IMR-90 (cell line): ENCODE measurements at regions not wholly inside any gene's neighbourhood (a gene's known extent, or its start where the extent isn't known, plus 50 kb on each side); places are given as distances from the start of the nearest gene placed in this dataset.

Experiments used
- ATAC-seq: fragments of 200-7000 bp; cut with Tn5 transposase; 2 replicates; pipeline ENCODE4 v1.9.1; 2020; ENCODE audit warnings: low read depth, mild to moderate bottlenecking, moderate library complexity
- BruUV-seq: library from RNA; stranded (reverse); fragments of 400-500 nt; replicated peaks from 2 replicates; lab custom pipeline; 2021; lab: Mats Ljungman, UMichigan
- CTCF ChIA-PET: fragments of 300-600 bp; formaldehyde crosslinking; extraction: SDS; loops from one replicate; lab custom pipeline; 2021; ENCODE audit warnings: antibody characterized with exemption; lab: Yijun Ruan, JAX
- POLR2A ChIA-PET: fragments of 300-600 bp; sonication (Branson Sonifier 250); formaldehyde crosslinking; loops from one replicate; lab custom pipeline; 2022; ENCODE audit warnings: antibody characterized with exemption; ENCODE audit not compliant: unreplicated experiment; lab: Charles Lee
- DNase-seq: peaks from one replicate; pipeline ENCODE4 v3.0.0; 2013
- H2AFZ ChIP-seq: replicated peaks from 2 replicates; pipeline ENCODE3; 2013; ENCODE audit warnings: low read length, mild to moderate bottlenecking; ENCODE audit not compliant: poor library complexity
- H2AK5ac ChIP-seq: 2 replicates; pipeline ENCODE4 v1.6.1; 2013; ENCODE audit warnings: low read depth, low read length, inconsistent platforms
- H2AK9ac ChIP-seq: replicated peaks from 2 replicates; pipeline ENCODE3; 2013; ENCODE audit warnings: mild to moderate bottlenecking, low read depth, low read length, moderate library complexity; ENCODE audit not compliant: poor library complexity
- H2BK120ac ChIP-seq: 2 replicates; pipeline ENCODE4 v1.6.1; 2013; ENCODE audit warnings: low read depth, low read length, inconsistent platforms
- H2BK15ac ChIP-seq: 3 replicates; pipeline ENCODE4 v1.6.1; 2013; ENCODE audit warnings: low read depth, low read length, inconsistent platforms
- H2BK20ac ChIP-seq: 2 replicates; pipeline ENCODE4 v1.6.1; 2013; ENCODE audit warnings: low read depth, mild to moderate bottlenecking, inconsistent platforms, low read length, moderate library complexity
- H2BK5ac ChIP-seq: 2 replicates; pipeline ENCODE4 v1.6.1; 2013; ENCODE audit warnings: mild to moderate bottlenecking, low read depth, low read length, inconsistent platforms; ENCODE audit not compliant: poor library complexity, severe bottlenecking
- H3K14ac ChIP-seq: replicated peaks from 2 replicates; pipeline ENCODE4 v1.6.1; 2013; ENCODE audit warnings: low read depth, low read length, inconsistent platforms
- H3K18ac ChIP-seq: 2 replicates; pipeline ENCODE4 v1.6.1; 2013; ENCODE audit warnings: low read depth, low read length, control low read depth
- H3K23ac ChIP-seq: 2 replicates; pipeline ENCODE4 v1.6.1; 2013; ENCODE audit warnings: low read depth, low read length, inconsistent platforms
- H3K27ac ChIP-seq: 2 replicates; pipeline ENCODE4 v1.5.1; 2013; ENCODE audit warnings: mild to moderate bottlenecking, control low read depth, low read length; ENCODE audit not compliant: insufficient read depth
- H3K27me3 ChIP-seq: 2 replicates; pipeline ENCODE4 v1.6.1; 2013; ENCODE audit warnings: low read length; ENCODE audit not compliant: control insufficient read depth, insufficient read depth
- H3K36me3 ChIP-seq: 2 replicates; pipeline ENCODE4 v1.6.1; 2013; ENCODE audit warnings: low read length, mixed read lengths; ENCODE audit not compliant: control insufficient read depth, insufficient read depth
- H3K4ac ChIP-seq: 2 replicates; pipeline ENCODE4 v1.6.1; 2013; ENCODE audit warnings: low read depth, low read length, inconsistent platforms
- H3K4me1 ChIP-seq: 2 replicates; pipeline ENCODE4 v1.6.1; 2013; ENCODE audit warnings: low read length, mixed read lengths; ENCODE audit not compliant: control insufficient read depth, insufficient read depth
- H3K4me2 ChIP-seq: 2 replicates; pipeline ENCODE4 v1.6.1; 2013; ENCODE audit warnings: low read depth, mild to moderate bottlenecking, control low read depth, low read length, moderate library complexity
- H3K4me3 ChIP-seq: 2 replicates; pipeline ENCODE4 v1.5.1; 2013; ENCODE audit warnings: low read depth, mild to moderate bottlenecking, control low read depth, low read length, moderate library complexity; ENCODE audit not compliant: insufficient read depth
- H3K56ac ChIP-seq: 2 replicates; pipeline ENCODE4 v1.6.1; 2013; ENCODE audit warnings: low read length, inconsistent platforms; ENCODE audit not compliant: insufficient read depth; ENCODE audit errors: extremely low read depth
- H3K79me1 ChIP-seq, 2 experiments: 2 replicates each; pipeline ENCODE4 v1.6.1; 2013; ENCODE audit warnings: low read length in 2 of 2, inconsistent platforms in 1 of 2, low read depth in 1 of 2
- H3K9ac ChIP-seq: 2 replicates; pipeline ENCODE4 v1.6.1; 2013; ENCODE audit warnings: low read depth, low read length, control low read depth
- H3K9me1 ChIP-seq: 2 replicates; pipeline ENCODE4 v1.6.1; 2013; ENCODE audit warnings: low read length, inconsistent platforms; ENCODE audit not compliant: insufficient read depth
- H3K9me3 ChIP-seq: 2 replicates; pipeline ENCODE4 v1.6.1; 2013; ENCODE audit warnings: low read length; ENCODE audit not compliant: control insufficient read depth, insufficient read depth
- H4K20me1 ChIP-seq: 2 replicates; pipeline ENCODE4 v1.6.1; 2013; ENCODE audit warnings: low read length, inconsistent platforms; ENCODE audit not compliant: insufficient read depth
- H4K5ac ChIP-seq: 2 replicates; pipeline ENCODE4 v1.6.1; 2013; ENCODE audit warnings: mild to moderate bottlenecking, low read depth, low read length, control low read depth
- H4K8ac ChIP-seq, 2 experiments: 2 replicates each; pipeline ENCODE4 v1.6.1; 2013; ENCODE audit warnings: low read depth in 2 of 2, low read length in 2 of 2, control low read depth in 1 of 2, inconsistent platforms in 1 of 2
- H4K91ac ChIP-seq: 2 replicates; pipeline ENCODE4 v1.6.1; 2013; ENCODE audit warnings: low read depth, low read length, inconsistent platforms; ENCODE audit not compliant: insufficient read depth
- BHLHE40 ChIP-seq: fragments of 150-350 bp; IDR thresholded peaks from 2 replicates; pipeline ENCODE4 v1.6.1; 2016; ENCODE audit warnings: mild to moderate bottlenecking, low read depth, low read length
- CEBPB ChIP-seq: IDR thresholded peaks from 2 replicates; pipeline ENCODE4 v1.6.1; 2012; ENCODE audit warnings: low read depth, low read length, improper control_type of control experiment
- CHD1 ChIP-seq: IDR thresholded peaks from 2 replicates; pipeline ENCODE4 v1.6.1; 2012; ENCODE audit warnings: low read depth, low read length, improper control_type of control experiment
- FOS ChIP-seq: fragments of 150-350 bp; IDR thresholded peaks from 2 replicates; pipeline ENCODE4 v1.6.1; 2016; ENCODE audit warnings: low read depth, low read length
- MAFK ChIP-seq: IDR thresholded peaks from 2 replicates; pipeline ENCODE4 v1.6.1; 2012; ENCODE audit warnings: low read depth, low read length, improper control_type of control experiment
- MAZ ChIP-seq: IDR thresholded peaks from 2 replicates; pipeline ENCODE4 v1.6.1; 2012; ENCODE audit warnings: low read depth, mild to moderate bottlenecking, low read length, improper control_type of control experiment, moderate library complexity, borderline replicate concordance
- MXI1 ChIP-seq: IDR thresholded peaks from 2 replicates; pipeline ENCODE4 v1.6.1; 2012; ENCODE audit warnings: low read depth, mild to moderate bottlenecking, low read length, moderate library complexity, borderline replicate concordance
- NFE2L2 ChIP-seq: fragments of 150-350 bp; IDR thresholded peaks from 2 replicates; pipeline ENCODE4 v1.6.1; 2016; ENCODE audit warnings: low read depth, mild to moderate bottlenecking, low read length
- POLR2A ChIP-seq: IDR thresholded peaks from 2 replicates; pipeline ENCODE4 v1.6.1; 2012; ENCODE audit warnings: mild to moderate bottlenecking, low read depth, low read length
- RAD21 ChIP-seq: IDR thresholded peaks from 2 replicates; pipeline ENCODE4 v1.6.1; 2012; ENCODE audit warnings: low read length, improper control_type of control experiment
- RFX5 ChIP-seq: IDR thresholded peaks from 2 replicates; pipeline ENCODE4 v1.8.0; 2012; ENCODE audit warnings: low read depth, mild to moderate bottlenecking, low read length, moderate library complexity
- SMC3 ChIP-seq: fragments of 150-350 bp; IDR thresholded peaks from 2 replicates; pipeline ENCODE4 v1.6.1; 2016; ENCODE audit warnings: low read depth, mild to moderate bottlenecking, antibody characterized with exemption, low read length, moderate library complexity
- WGBS, 2 experiments: methylation state at CpG; one replicate each; pipeline versions ENCODE4 v1.1.5 to v1.1.7; 2013; ENCODE audit warnings: missing lambda C conversion rate in 2 of 2; ENCODE audit not compliant: insufficient read length in 1 of 2; ENCODE audit errors: extremely low coverage in 2 of 2; 5-methylcytosine and 5-hydroxymethylcytosine counted together
- dilution Hi-C: fragments of 300-500 bp; cut with HindIII; formaldehyde crosslinking; loops from one replicate; pipeline ENCODE4 v1.14.3; 2018; ENCODE audit warnings: low sequenced_read_pairs; ENCODE audit not compliant: unreplicated experiment
- in situ Hi-C: fragments of 300-500 bp; cut with MboI; formaldehyde crosslinking; loops from 3 replicates; pipeline ENCODE4 v1.14.3; 2019; ENCODE audit warnings: low sequenced_read_pairs, inconsistent platforms, mixed read lengths
- intact Hi-C: fragments of 100-400 bp; cut with micrococcal nuclease; formaldehyde crosslinking; loops from 2 replicates; pipeline ENCODE4 v1.10.0; 2022
- TF ChIP-seq, protein P1 (sequence below): conservative IDR thresholded peaks from 2 replicates; pipeline ENCODE4 v1.5.1; 2012; ENCODE audit warnings: mild to moderate bottlenecking, low read depth, low read length, improper control_type of control experiment
- TF ChIP-seq, protein P2 (sequence below): fragments of 150-350 bp; IDR thresholded peaks from 2 replicates; pipeline ENCODE4 v1.6.1; 2016; ENCODE audit warnings: low read depth, mild to moderate bottlenecking, low read length, moderate library complexity, borderline replicate concordance

DNA sequence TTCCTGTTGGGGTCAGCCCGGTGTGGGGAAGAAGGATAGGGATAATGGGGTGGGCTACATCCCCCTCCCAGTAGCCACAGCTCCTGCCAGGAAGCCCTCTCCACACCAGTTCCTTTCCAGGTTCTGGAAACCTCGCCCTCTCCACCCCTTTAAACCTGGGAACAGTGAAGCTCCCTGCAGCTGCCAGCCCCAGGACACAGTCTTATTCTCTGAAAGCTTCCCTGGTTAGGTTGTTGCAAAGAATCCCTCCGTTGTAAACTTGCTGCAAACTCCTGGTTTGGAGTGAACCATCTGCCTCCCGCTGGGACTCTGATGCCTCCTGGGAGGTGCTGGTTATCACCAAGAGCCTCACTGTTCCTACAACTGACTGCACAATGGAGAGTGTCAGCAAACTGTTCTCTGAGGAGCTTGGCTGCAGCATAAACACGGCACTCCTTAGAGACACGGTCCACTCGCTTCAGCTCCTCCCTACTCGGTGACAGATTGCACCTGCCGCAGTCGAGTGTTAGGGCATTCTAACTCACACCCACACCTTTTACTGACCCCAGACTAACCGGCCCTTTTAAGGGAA, 261.8 kb upstream of the RAB6C start:
- Histone ChIP-seq H3K23ac (no peak overlapping the region), H3K27me3 (no peaks in the 10 kb centered on the region), H2AK5ac (no peak overlapping the region), H3K4me2 (no peak overlapping the region), H4K5ac (no peak overlapping the region), H4K20me1 (no peaks in the 10 kb centered on the region), H2BK5ac (no peak overlapping the region), H2BK20ac (no peak overlapping the region), H4K8ac (no peak overlapping the region), H3K14ac (no peak overlapping the region), H2AFZ (no peak overlapping the region), H3K9ac (no peak overlapping the region), H4K91ac (no peak overlapping the region), H3K36me3 (no peaks in the 10 kb centered on the region), H2BK120ac (no peak overlapping the region), H3K9me3 (peaks cover 3% of the 10 kb centered on the region), H3K79me1 (no peaks in the 10 kb centered on the region), H3K27ac (no peak overlapping the region), H3K4ac (no peak overlapping the region), H3K56ac (no peak overlapping the region), H3K9me1 (no peaks in the 10 kb centered on the region), H2AK9ac (no peak overlapping the region), H3K4me3 (no peak overlapping the region), H3K4me1 (no peaks in the 10 kb centered on the region), H3K18ac (no peak overlapping the region), H2BK15ac (no peak overlapping the region)
- no TSS peak for BruUV-seq
- ATAC-seq = no peak
- CTCF ChIA-PET = no interaction called here
- 2% methylated on average over 6 of the region's 11 CpGs; no CpG with 5 or more reads in 1 of the 2 experiments for WGBS, 2 experiments
- DNase-seq = no peak
- TF ChIP-seq MXI1 (no peak), POLR2A (no peak), NFE2L2 (no peak), CHD1 (no peak), MAZ (no peak), FOS (no peak), CEBPB (no peak), BHLHE40 (no peak), RFX5 (no peak), RAD21 (no peak), SMC3 (no peak), MAFK (no peak)
- TF ChIP-seq, protein P1, sequence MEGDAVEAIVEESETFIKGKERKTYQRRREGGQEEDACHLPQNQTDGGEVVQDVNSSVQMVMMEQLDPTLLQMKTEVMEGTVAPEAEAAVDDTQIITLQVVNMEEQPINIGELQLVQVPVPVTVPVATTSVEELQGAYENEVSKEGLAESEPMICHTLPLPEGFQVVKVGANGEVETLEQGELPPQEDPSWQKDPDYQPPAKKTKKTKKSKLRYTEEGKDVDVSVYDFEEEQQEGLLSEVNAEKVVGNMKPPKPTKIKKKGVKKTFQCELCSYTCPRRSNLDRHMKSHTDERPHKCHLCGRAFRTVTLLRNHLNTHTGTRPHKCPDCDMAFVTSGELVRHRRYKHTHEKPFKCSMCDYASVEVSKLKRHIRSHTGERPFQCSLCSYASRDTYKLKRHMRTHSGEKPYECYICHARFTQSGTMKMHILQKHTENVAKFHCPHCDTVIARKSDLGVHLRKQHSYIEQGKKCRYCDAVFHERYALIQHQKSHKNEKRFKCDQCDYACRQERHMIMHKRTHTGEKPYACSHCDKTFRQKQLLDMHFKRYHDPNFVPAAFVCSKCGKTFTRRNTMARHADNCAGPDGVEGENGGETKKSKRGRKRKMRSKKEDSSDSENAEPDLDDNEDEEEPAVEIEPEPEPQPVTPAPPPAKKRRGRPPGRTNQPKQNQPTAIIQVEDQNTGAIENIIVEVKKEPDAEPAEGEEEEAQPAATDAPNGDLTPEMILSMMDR = no peak
- TF ChIP-seq, protein P2, sequence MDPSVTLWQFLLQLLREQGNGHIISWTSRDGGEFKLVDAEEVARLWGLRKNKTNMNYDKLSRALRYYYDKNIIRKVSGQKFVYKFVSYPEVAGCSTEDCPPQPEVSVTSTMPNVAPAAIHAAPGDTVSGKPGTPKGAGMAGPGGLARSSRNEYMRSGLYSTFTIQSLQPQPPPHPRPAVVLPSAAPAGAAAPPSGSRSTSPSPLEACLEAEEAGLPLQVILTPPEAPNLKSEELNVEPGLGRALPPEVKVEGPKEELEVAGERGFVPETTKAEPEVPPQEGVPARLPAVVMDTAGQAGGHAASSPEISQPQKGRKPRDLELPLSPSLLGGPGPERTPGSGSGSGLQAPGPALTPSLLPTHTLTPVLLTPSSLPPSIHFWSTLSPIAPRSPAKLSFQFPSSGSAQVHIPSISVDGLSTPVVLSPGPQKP = no peak
- POLR2A ChIA-PET = no interaction called here
- dilution Hi-C loops = no loop called here
- in situ Hi-C loops = no loop called here
- intact Hi-C loops = no loop called here
